HEK293 (cell line): ENCODE measurements at regions not wholly inside any gene's neighbourhood (a gene's known extent, or its start where the extent isn't known, plus 50 kb on each side); places are given as distances from the start of the nearest gene placed in this dataset.

Experiments used
- CTCF ChIP-seq: fragments of 450-650 bp; formaldehyde crosslinking; IDR thresholded peaks from 2 replicates; pipeline ENCODE4 v1.5.1; 2016; ENCODE audit warnings: missing biosample characterization, missing genetic modification characterization
- GLI2 ChIP-seq: fragments of 450-650 bp; formaldehyde crosslinking; IDR thresholded peaks from 2 replicates; pipeline ENCODE4; 2017; ENCODE audit warnings: missing biosample characterization, missing genetic modification characterization, low read depth, borderline replicate concordance
- SP2 ChIP-seq: fragments of 450-650 bp; formaldehyde crosslinking; IDR thresholded peaks from 2 replicates; pipeline ENCODE4 v1.5.1; 2016; ENCODE audit warnings: missing biosample characterization, missing genetic modification characterization
- TSHZ1 ChIP-seq: fragments of 450-650 bp; formaldehyde crosslinking; IDR thresholded peaks from 2 replicates; pipeline ENCODE4 v1.5.1; 2016; ENCODE audit warnings: missing biosample characterization, missing genetic modification characterization, borderline replicate concordance
- YY1 ChIP-seq: fragments of 450-650 bp; formaldehyde crosslinking; IDR thresholded peaks from 2 replicates; pipeline ENCODE4 v1.5.1; 2018; ENCODE audit warnings: missing biosample characterization, missing genetic modification characterization
- ZBTB7A ChIP-seq: fragments of 450-650 bp; formaldehyde crosslinking; IDR thresholded peaks from 2 replicates; pipeline ENCODE4 v1.5.1; 2016; ENCODE audit warnings: low read depth, missing biosample characterization, missing genetic modification characterization
- ZNF18 ChIP-seq: fragments of 450-650 bp; formaldehyde crosslinking; IDR thresholded peaks from 2 replicates; pipeline ENCODE4 v1.5.1; 2016; ENCODE audit warnings: missing biosample characterization, missing genetic modification characterization
- ZNF274 ChIP-seq, 2 experiments: fragments of 200-500 bp in 1 of 2; fragments of 450-650 bp in 1 of 2; sonication (Bioruptor generic) in 1 of 2; formaldehyde crosslinking in 1 of 2; IDR thresholded peaks; 2 replicates each; pipeline versions ENCODE4 v1.5.1 to v1.6.1; 2014 to 2016; ENCODE audit warnings: borderline replicate concordance in 1 of 2, inconsistent platforms in 1 of 2, low read length in 1 of 2, missing biosample characterization in 1 of 2, missing genetic modification characterization in 1 of 2
- ZNF311 ChIP-seq: fragments of 450-650 bp; formaldehyde crosslinking; IDR thresholded peaks from 2 replicates; pipeline ENCODE4 v1.5.1; 2017; ENCODE audit warnings: missing biosample characterization, missing genetic modification characterization, borderline replicate concordance
- ZNF341 ChIP-seq: fragments of 450-650 bp; formaldehyde crosslinking; IDR thresholded peaks from 2 replicates; pipeline ENCODE4; 2016; ENCODE audit warnings: low read depth, missing biosample characterization, missing genetic modification characterization
- ZNF37A ChIP-seq: fragments of 450-650 bp; IDR thresholded peaks from 2 replicates; pipeline ENCODE4 v1.5.1; 2018; ENCODE audit warnings: missing biosample characterization, missing genetic modification characterization
- ZSCAN18 ChIP-seq: fragments of 450-650 bp; formaldehyde crosslinking; IDR thresholded peaks from 2 replicates; pipeline ENCODE4 v1.5.1; 2016; ENCODE audit warnings: missing biosample characterization, missing genetic modification characterization
- TF ChIP-seq, protein P1 (sequence below): fragments of 450-650 bp; formaldehyde crosslinking; IDR thresholded peaks from 2 replicates; pipeline ENCODE4 v1.5.1; 2016; ENCODE audit warnings: missing biosample characterization, missing genetic modification characterization

GRCh38 chr7:65219623-65220022 is 154.0 kb upstream of the ZNF92 start:
- TF ChIP-seq CTCF (no peak), ZBTB7A (tag by site-specific recombination) (no peak), ZNF341 (tag by site-specific recombination) (no peak), ZNF274 (IDR thresholded peaks at IDR 0.05; ENCODE audit: low read length) (no peak), ZNF274 (tag by site-specific recombination; IDR thresholded peaks at IDR 0.05; ENCODE audit: borderline replicate concordance) (no peak), SP2 (tag by site-specific recombination) (no peak), ZNF311 (tag by site-specific recombination) (no peak), ZNF18 (no peak), TSHZ1 (no peak), ZNF37A (tag by site-specific recombination) (no peak), GLI2 (tag by site-specific recombination) (no peak), ZSCAN18 (tag by site-specific recombination) (no peak), YY1 (no peak)
- TF ChIP-seq, protein P1, sequence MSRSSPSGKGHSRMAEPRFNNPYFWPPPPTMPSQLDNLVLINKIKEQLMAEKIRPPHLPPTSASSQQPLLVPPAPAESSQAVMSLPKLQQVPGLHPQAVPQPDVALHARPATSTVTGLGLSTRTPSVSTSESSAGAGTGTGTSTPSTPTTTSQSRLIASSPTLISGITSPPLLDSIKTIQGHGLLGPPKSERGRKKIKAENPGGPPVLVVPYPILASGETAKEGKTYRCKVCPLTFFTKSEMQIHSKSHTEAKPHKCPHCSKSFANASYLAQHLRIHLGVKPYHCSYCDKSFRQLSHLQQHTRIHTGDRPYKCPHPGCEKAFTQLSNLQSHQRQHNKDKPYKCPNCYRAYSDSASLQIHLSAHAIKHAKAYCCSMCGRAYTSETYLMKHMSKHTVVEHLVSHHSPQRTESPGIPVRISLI: no peak
